Testis (tissue), 2 donors: ENCODE measurements at regions not wholly inside any gene's neighbourhood (a gene's known extent, or its start where the extent isn't known, plus 50 kb on each side); places are given as distances from the start of the nearest gene placed in this dataset.

Experiments used
- DNase-seq: peaks from one replicate; pipeline ENCODE4 v3.0.0-alpha.2; 2019
- H3K27ac ChIP-seq, 2 donors: fragments of 200-600 bp; sonication (generic); one replicate each; pipeline ENCODE4 v1.5.1; 2019
- H3K27me3 ChIP-seq: fragments of 200-600 bp; sonication (generic); one replicate; pipeline ENCODE4 v1.5.1; 2019
- H3K36me3 ChIP-seq: fragments of 200-600 bp; sonication (generic); one replicate; pipeline ENCODE4 v1.5.1; 2017; ENCODE audit warnings: low read depth; ENCODE audit errors: missing control alignments
- H3K4me1 ChIP-seq: fragments of 200-600 bp; sonication (generic); one replicate; pipeline ENCODE4 v1.5.1; 2019
- H3K4me3 ChIP-seq, 2 donors: fragments of 200-600 bp; sonication (generic); one replicate each; pipeline ENCODE4 v1.5.1; 2017 to 2019
- H3K9me3 ChIP-seq: fragments of 200-600 bp; sonication (generic); one replicate; pipeline ENCODE4 v1.5.1; 2017
- POLR2A ChIP-seq: fragments of 450-650 bp; IDR thresholded peaks from one replicate; pipeline ENCODE4 v1.6.1; 2017; ENCODE audit warnings: antibody characterized with exemption, mild to moderate bottlenecking, moderate library complexity
- WGBS, 2 donors: methylation state at CpG; one replicate each; pipeline ENCODE4 v1.1.5; 2018; 5-methylcytosine and 5-hydroxymethylcytosine counted together
- intact Hi-C: fragments of 100-400 bp; cut with DNase I; formaldehyde crosslinking; loops from one replicate; pipeline ENCODE4 v1.15.1; 2023; ENCODE audit warnings: low total_unique reads
- TF ChIP-seq, protein P1 (sequence below), 3 experiments: fragments of 450-650 bp in 2 of 3; fragments of 200-600 bp in 1 of 3; sonication (generic) in 1 of 3; IDR thresholded peaks; one replicate each; pipeline ENCODE4 v1.5.1; 2016 to 2019; ENCODE audit warnings: antibody characterized with exemption in 3 of 3, mild to moderate bottlenecking in 2 of 3, moderate library complexity in 1 of 3

DNA sequence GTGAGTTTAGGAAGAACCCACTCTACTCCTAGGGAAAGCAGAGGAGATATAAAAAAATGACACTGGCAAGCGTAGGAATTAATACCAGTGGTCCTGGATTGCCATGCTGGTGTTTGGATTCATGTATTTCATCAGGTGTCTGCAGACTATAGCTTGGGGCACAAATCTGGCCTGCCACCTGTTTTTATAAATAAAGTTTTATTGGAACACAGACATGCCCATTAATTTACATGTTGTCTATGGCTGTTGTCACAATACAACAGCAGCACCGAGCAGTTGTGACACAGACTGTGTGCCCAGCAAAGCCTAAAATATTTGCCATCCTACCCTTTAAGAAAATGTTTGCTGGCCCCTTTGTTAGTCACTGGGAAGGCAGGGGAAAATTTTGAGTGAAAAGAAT, 553.2 kb downstream of the VRK1 start:
- 91 to 96% methylated on average over 2 of the region's 2 CpGs for WGBS, 2 donors
- TF ChIP-seq, protein P1, sequence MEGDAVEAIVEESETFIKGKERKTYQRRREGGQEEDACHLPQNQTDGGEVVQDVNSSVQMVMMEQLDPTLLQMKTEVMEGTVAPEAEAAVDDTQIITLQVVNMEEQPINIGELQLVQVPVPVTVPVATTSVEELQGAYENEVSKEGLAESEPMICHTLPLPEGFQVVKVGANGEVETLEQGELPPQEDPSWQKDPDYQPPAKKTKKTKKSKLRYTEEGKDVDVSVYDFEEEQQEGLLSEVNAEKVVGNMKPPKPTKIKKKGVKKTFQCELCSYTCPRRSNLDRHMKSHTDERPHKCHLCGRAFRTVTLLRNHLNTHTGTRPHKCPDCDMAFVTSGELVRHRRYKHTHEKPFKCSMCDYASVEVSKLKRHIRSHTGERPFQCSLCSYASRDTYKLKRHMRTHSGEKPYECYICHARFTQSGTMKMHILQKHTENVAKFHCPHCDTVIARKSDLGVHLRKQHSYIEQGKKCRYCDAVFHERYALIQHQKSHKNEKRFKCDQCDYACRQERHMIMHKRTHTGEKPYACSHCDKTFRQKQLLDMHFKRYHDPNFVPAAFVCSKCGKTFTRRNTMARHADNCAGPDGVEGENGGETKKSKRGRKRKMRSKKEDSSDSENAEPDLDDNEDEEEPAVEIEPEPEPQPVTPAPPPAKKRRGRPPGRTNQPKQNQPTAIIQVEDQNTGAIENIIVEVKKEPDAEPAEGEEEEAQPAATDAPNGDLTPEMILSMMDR (IDR thresholded peaks at IDR 0.05), result no peak
- no peak for TF ChIP-seq POLR2A
- no peak for DNase-seq

DNA sequence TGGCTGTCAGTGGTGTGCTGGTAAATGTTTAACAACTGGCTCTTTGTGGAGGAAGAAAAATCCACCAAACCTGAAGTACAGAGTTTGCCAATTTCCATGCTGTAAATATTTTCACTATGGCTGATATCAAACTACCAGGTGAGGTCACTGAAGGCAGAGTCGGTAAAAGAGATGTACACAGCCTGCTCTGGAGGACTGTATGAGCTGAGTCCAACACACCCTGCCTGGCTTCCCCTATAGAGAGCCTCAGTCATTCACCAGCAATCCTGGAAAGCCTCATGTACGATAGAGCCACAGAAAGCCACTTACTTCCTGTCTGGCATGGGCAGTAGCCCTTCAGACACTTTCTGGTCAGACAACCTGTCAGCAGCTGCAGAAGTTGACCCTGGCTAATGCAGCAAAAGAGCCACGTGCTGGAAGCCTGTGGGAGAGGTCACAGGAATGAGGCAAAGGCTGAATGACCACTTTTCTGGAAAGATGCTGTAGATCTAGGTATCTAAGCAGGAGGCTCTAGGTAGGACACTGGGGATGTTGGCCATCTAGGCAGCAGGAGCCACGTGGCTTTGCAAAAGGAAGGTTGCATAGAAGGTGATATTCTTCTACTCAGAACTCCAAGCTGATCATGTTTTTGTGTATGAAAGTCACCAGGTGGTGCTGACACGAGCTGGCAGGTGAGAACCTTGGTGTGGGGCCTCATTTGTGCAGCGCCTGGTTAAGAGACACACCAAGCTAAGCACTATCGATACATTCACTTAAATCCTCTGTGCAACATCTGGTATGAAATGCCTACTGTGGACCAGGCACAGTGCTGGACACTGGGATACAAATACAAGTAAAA, 553.9 kb downstream of the VRK1 start:
- intact Hi-C loops, result no loop called here
- Histone ChIP-seq H3K4me3 (no peak overlapping the region), H3K9me3 (no peaks in the 10 kb centered on the region), H3K4me1 (no peaks in the 10 kb centered on the region), H3K27ac (no peak overlapping the region), H3K36me3 (no peaks in the 10 kb centered on the region), H3K27me3 (no peaks in the 10 kb centered on the region)
- TF ChIP-seq POLR2A, result no peak
- TF ChIP-seq, protein P1 (IDR thresholded peaks at IDR 0.05), result no peak
- DNase-seq, result no peak
- WGBS, 2 donors, result 65 to 79% methylated on average over 7 of the region's 7 CpGs

More for the DNA sequence above, 553.2 kb downstream of the VRK1 start:
- no peak overlapping the region for H3K27ac ChIP-seq
- intact Hi-C loops, result no loop called here
- no peaks in the 10 kb centered on the region for H3K27me3 ChIP-seq
- no peak overlapping the region for H3K4me3 ChIP-seq
- no peaks in the 10 kb centered on the region for H3K9me3 ChIP-seq
- no peaks in the 10 kb centered on the region for H3K4me1 ChIP-seq
- no peaks in the 10 kb centered on the region for H3K36me3 ChIP-seq

DNA sequence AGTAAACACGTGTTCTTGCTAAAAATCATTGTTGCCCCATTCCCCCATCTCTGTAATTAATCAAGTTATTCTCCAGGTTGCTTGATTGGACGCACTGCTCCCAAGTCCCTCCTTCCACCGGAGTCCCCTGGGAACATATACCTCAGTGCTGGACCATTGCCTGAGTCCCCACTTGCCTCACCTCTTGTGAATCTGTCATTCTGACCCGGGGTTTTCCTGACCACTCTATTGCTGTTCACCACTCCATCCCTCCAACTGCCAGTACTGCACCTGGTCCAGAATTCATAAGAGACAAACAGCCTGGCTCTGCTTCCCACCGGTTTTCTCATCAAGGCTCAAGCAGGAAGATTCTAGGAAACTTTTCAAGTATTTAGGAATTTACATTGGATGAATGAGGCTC, 555.9 kb downstream of the VRK1 start:
- Histone ChIP-seq H3K4me1 (no peaks in the 10 kb centered on the region), H3K27me3 (no peaks in the 10 kb centered on the region), H3K36me3 (no peaks in the 10 kb centered on the region), H3K9me3 (no peaks in the 10 kb centered on the region), H3K27ac (no peak overlapping the region), H3K4me3 (no peak overlapping the region)
- WGBS, 2 donors, result 88 to 90% methylated on average over 5 of the region's 5 CpGs
- no peak for TF ChIP-seq POLR2A
- TF ChIP-seq, protein P1 (IDR thresholded peaks at IDR 0.05), result no peak
- no peak for DNase-seq
- intact Hi-C loops, result no loop called here

DNA sequence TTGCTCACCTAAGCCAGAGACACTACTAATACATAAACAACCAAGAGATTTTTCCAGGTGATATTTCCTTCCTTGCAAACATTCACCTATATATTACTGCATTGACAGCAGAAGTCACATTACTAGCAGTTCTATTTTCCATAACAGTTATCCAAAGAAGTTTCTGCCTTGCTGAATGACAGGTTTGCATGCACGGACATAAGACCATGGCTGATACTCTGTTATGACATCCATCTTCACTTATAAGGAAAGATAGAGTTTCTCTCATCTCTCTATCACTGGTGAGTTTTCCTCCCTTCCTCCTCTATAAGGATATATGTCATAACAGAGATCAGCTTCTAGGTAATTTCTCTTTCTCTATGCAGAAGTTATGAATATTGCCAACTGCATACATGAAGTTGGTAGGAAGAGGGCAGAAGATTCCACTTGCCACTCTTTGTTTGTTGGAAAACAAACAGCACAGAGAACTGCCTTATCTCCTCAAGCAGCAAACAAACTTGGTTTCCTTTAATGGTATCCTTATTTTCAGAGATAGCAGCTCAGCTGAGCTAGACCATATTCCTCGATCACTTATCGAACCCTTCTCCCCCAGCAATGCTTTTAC, 557.0 kb downstream of the VRK1 start:
- TF ChIP-seq POLR2A, result no peak
- TF ChIP-seq, protein P1 (IDR thresholded peaks at IDR 0.05), result no peak
- intact Hi-C loops, result no loop called here
- H3K4me1 ChIP-seq, result no peaks in the 10 kb centered on the region
- H3K4me3 ChIP-seq, result no peak overlapping the region
- H3K9me3 ChIP-seq, result no peaks in the 10 kb centered on the region
- no peaks in the 10 kb centered on the region for H3K27me3 ChIP-seq
- H3K36me3 ChIP-seq, result no peaks in the 10 kb centered on the region
- 52 to 80% methylated on average over 3 of the region's 3 CpGs for WGBS, 2 donors
- no peak overlapping the region for H3K27ac ChIP-seq
- DNase-seq, result no peak
